HepG2 (cell line): ENCODE measurements at regions not wholly inside any gene's neighbourhood (a gene's known extent, or its start where the extent isn't known, plus 50 kb on each side); places are given as distances from the start of the nearest gene placed in this dataset.

ENCODE experiments used
- ATM ChIP-seq: fragments of 450-650 bp; IDR thresholded peaks from 2 replicates; pipeline ENCODE4 v1.7.1; 2017; ENCODE audit warnings: mild to moderate bottlenecking, borderline replicate concordance
- BCL3 ChIP-seq: sonication (generic); formaldehyde crosslinking; IDR thresholded peaks from 2 replicates; pipeline ENCODE4 v1.5.1; 2020; ENCODE audit warnings: mild to moderate bottlenecking, missing genetic modification reagents, moderate library complexity
- ELK4 ChIP-seq: sonication (generic); formaldehyde crosslinking; IDR thresholded peaks from 2 replicates; pipeline ENCODE4 v1.9.0; 2021; ENCODE audit warnings: missing genetic modification reagents, borderline replicate concordance
- JUNB ChIP-seq: sonication (generic); formaldehyde crosslinking; IDR thresholded peaks from 2 replicates; pipeline ENCODE4 v1.8.0; 2022; ENCODE audit warnings: missing genetic modification reagents, mild to moderate bottlenecking, borderline replicate concordance
- ZNF616 ChIP-seq: sonication (generic); formaldehyde crosslinking; IDR thresholded peaks from 2 replicates; pipeline ENCODE4 v1.5.0; 2020; ENCODE audit warnings: low read depth, mild to moderate bottlenecking, missing genetic modification reagents
- TF ChIP-seq, protein P1 (sequence below): sonication (generic); formaldehyde crosslinking; IDR thresholded peaks from 2 replicates; pipeline ENCODE4 v1.5.0; 2020; ENCODE audit warnings: mild to moderate bottlenecking, missing genetic modification reagents
- TF ChIP-seq, protein P2 (sequence below): sonication (generic); formaldehyde crosslinking; IDR thresholded peaks from 2 replicates; pipeline ENCODE4 v1.4.0; 2020; ENCODE audit warnings: missing genetic modification reagents

DNA sequence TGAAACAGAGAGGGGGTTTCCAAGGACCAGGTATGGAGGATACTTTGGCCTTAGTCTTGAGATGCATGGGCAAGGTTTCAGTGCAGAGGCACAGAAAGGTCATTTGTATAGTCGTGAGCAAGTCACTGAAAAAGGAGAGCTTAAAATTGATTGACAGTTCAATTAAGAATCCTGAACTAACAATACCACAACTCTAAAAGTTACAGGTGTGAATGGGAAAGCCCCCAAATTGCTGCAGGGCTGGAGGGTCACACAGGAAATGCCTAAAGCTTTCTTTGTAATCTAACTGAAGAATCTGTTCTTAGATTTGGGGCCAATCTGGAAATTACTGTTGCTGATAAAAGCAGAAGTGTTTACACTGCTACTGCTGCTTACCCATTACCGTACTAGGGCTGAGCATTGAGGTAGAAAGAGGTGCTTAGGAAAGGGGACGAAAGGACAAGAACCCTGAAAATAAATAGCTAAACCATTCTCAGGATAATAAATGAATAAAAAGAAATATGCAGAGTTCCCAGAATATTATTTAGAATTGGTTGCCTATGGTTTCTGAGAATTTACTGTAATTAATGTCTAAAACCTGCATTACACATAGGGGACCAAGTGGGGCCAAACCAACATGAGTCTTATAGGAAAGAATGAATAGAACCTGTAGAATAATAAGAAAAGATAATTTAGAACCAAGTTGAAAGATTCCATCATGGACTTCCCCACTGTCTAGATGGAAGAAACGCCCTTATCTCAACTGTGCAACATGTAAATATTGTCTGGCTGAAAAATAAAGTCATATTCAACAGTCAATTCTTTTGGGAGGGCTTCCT is 91.9 kb upstream of the PPP1R2C start (continued):
- no peak for TF ChIP-seq BCL3 (CRISPR knock-in tag)
- no peak for TF ChIP-seq ZNF616 (CRISPR knock-in tag)
- TF ChIP-seq ELK4 (CRISPR knock-in tag), result no peak
- no peak for TF ChIP-seq ATM
- TF ChIP-seq, protein P1, sequence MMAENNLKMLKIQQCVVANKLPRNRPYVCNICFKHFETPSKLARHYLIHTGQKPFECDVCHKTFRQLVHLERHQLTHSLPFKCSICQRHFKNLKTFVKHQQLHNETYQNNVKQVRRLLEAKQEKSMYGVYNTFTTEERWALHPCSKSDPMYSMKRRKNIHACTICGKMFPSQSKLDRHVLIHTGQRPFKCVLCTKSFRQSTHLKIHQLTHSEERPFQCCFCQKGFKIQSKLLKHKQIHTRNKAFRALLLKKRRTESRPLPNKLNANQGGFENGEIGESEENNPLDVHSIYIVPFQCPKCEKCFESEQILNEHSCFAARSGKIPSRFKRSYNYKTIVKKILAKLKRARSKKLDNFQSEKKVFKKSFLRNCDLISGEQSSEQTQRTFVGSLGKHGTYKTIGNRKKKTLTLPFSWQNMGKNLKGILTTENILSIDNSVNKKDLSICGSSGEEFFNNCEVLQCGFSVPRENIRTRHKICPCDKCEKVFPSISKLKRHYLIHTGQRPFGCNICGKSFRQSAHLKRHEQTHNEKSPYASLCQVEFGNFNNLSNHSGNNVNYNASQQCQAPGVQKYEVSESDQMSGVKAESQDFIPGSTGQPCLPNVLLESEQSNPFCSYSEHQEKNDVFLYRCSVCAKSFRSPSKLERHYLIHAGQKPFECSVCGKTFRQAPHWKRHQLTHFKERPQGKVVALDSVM (CRISPR knock-in tag), result no peak
- TF ChIP-seq JUNB (CRISPR knock-in tag), result no peak
- TF ChIP-seq, protein P2, sequence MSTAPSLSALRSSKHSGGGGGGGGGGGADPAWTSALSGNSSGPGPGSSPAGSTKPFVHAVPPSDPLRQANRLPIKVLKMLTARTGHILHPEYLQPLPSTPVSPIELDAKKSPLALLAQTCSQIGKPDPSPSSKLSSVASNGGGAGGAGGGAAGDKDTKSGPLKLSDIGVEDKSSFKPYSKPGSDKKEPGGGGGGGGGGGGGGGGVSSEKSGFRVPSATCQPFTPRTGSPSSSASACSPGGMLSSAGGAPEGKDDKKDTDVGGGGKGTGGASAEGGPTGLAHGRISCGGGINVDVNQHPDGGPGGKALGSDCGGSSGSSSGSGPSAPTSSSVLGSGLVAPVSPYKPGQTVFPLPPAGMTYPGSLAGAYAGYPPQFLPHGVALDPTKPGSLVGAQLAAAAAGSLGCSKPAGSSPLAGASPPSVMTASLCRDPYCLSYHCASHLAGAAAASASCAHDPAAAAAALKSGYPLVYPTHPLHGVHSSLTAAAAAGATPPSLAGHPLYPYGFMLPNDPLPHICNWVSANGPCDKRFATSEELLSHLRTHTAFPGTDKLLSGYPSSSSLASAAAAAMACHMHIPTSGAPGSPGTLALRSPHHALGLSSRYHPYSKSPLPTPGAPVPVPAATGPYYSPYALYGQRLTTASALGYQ (CRISPR knock-in tag), result no peak
